HEK293T (cell line): ENCODE measurements at regions not wholly inside any gene's neighbourhood (a gene's known extent, or its start where the extent isn't known, plus 50 kb on each side); places are given as distances from the start of the nearest gene placed in this dataset.

Source experiments
- ARNT ChIP-seq: fragments of 450-650 bp; IDR thresholded peaks from 2 replicates; pipeline ENCODE4 v1.6.1; 2017; ENCODE audit warnings: mild to moderate bottlenecking
- BHLHE40 ChIP-seq: fragments of 450-650 bp; IDR thresholded peaks from 2 replicates; pipeline ENCODE4 v1.6.1; 2016; ENCODE audit warnings: mild to moderate bottlenecking, moderate library complexity, borderline replicate concordance
- FOXA1 ChIP-seq: fragments of 450-650 bp; IDR thresholded peaks from 2 replicates; pipeline ENCODE4 v1.6.1; 2016; ENCODE audit warnings: mild to moderate bottlenecking
- FOXM1 ChIP-seq: fragments of 450-650 bp; IDR thresholded peaks from 2 replicates; pipeline ENCODE4 v1.6.1; 2017; ENCODE audit warnings: mild to moderate bottlenecking, borderline replicate concordance
- L3MBTL2 ChIP-seq: fragments of 450-650 bp; conservative IDR thresholded peaks from 2 replicates; pipeline ENCODE4 v1.6.1; 2016; ENCODE audit warnings: mild to moderate bottlenecking
- SP1 ChIP-seq: fragments of 450-650 bp; IDR thresholded peaks from 2 replicates; pipeline ENCODE4 v1.6.1; 2017
- ZNF384 ChIP-seq: fragments of 450-650 bp; IDR thresholded peaks from 2 replicates; pipeline ENCODE4 v1.6.1; 2016

GRCh38 chr19:30233375-30233774 lies 138.8 kb upstream of the ZNF536 start:
- no peak for TF ChIP-seq ARNT
- no peak for TF ChIP-seq FOXM1
- TF ChIP-seq SP1: no peak
- TF ChIP-seq BHLHE40: no peak
- TF ChIP-seq FOXA1: no peak
- TF ChIP-seq L3MBTL2: no peak
- TF ChIP-seq ZNF384: no peak
